Transverse colon (tissue), 4 donors: ENCODE measurements at regions not wholly inside any gene's neighbourhood (a gene's known extent, or its start where the extent isn't known, plus 50 kb on each side); places are given as distances from the start of the nearest gene placed in this dataset.

Experiments used
- DNase-seq: peaks from one replicate; pipeline ENCODE4 v3.0.0-alpha.2; 2019
- H3K27ac ChIP-seq, 4 donors: fragments of 200-600 bp; sonication (generic); 2 replicates each; pipeline ENCODE4 v1.5.1; 2016 to 2018; ENCODE audit warnings: inconsistent platforms in 4 of 4
- H3K27me3 ChIP-seq: fragments of 200-600 bp; sonication (generic); 2 replicates; pipeline ENCODE4 v1.5.1; 2017; ENCODE audit warnings: inconsistent platforms
- H3K36me3 ChIP-seq, 4 donors: fragments of 200-600 bp; sonication (generic); 2 replicates each; pipeline ENCODE4 v1.5.1; 2017 to 2019; ENCODE audit warnings: inconsistent platforms in 4 of 4
- H3K4me1 ChIP-seq, 4 donors: fragments of 200-600 bp; sonication (generic); 2 replicates each; pipeline ENCODE4 v1.5.1; 2017 to 2020; ENCODE audit warnings: inconsistent platforms in 4 of 4
- H3K4me3 ChIP-seq, 4 donors: fragments of 200-600 bp; sonication (generic); 1 replicate in 1 of 4; 2 replicates in 3 of 4; pipeline versions ENCODE4 v1.5.1 to v1.6.1; 2017 to 2019; ENCODE audit warnings: inconsistent platforms in 4 of 4
- H3K9me3 ChIP-seq, 2 donors: fragments of 200-600 bp; sonication (generic); 2 replicates each; pipeline ENCODE4 v1.5.1; 2017 to 2019; ENCODE audit warnings: inconsistent platforms in 2 of 2
- EP300 ChIP-seq: sonication (generic); formaldehyde crosslinking; IDR thresholded peaks from one replicate; pipeline ENCODE4 v1.6.1; 2017; ENCODE audit warnings: antibody characterized with exemption, low read depth
- POLR2A ChIP-seq: fragments of 450-650 bp; IDR thresholded peaks from one replicate; pipeline ENCODE4 v1.6.1; 2016; ENCODE audit warnings: antibody characterized with exemption, mild to moderate bottlenecking, moderate library complexity
- POLR2AphosphoS5 ChIP-seq, 3 donors: sonication (generic); formaldehyde crosslinking; IDR thresholded peaks; one replicate each; pipeline ENCODE4 v1.6.1; 2016; ENCODE audit warnings: antibody characterized with exemption in 3 of 3
- WGBS, 2 donors: methylation state at CpG; one replicate each; pipeline ENCODE4 v1.1.5; 2018; ENCODE audit warnings: low coverage in 1 of 2; 5-methylcytosine and 5-hydroxymethylcytosine counted together
- in situ Hi-C, 4 donors: fragments of 200-750 bp; cut with MboI; loops; one replicate each; pipeline versions ENCODE4 v1.15.0 to v1.15.1; 2017; ENCODE audit warnings: low sequenced_read_pairs in 3 of 4, low pct_ligation_motif_present in 1 of 4, low pct_unique_long_range_greater_than_20kb in 1 of 4
- intact Hi-C: fragments of 100-400 bp; cut with DNase I; formaldehyde crosslinking; loops from one replicate; pipeline ENCODE4 v1.15.1; 2023; ENCODE audit warnings: low total_unique reads
- TF ChIP-seq, protein P1 (sequence below), 5 experiments: fragments of 200-600 bp in 3 of 5; fragments of 450-650 bp in 2 of 5; sonication (generic) in 3 of 5; IDR thresholded peaks; 1 replicate in 2 of 5; 2 replicates in 3 of 5; pipeline ENCODE4 v1.5.1; 2016 to 2017; ENCODE audit warnings: antibody characterized with exemption in 5 of 5, inconsistent platforms in 3 of 5, mild to moderate bottlenecking in 2 of 5, moderate library complexity in 1 of 5

DNA sequence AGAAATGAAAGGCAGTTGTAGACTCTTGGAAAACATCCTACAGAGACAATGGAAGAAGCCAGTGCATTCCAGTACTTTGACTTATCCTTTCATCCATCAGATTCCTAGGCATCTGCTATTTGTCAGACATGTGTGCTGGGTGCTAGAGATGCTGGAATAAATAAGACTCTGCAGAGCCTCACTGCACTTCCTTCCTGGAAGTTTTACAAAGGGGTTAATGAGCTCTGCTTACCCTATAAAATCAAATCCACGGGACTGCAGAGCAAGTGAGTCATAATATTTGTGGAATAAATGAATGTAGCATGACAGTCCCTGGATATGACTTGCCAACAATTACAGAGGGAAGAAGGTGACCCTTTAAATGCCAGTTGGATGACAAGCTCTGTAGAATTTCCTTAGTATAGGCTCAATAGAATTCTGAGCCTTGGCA lies 52.7 kb upstream of the NPAS2 start:
- in situ Hi-C loops, result no loop called here
- no peaks in the 10 kb centered on the region for H3K36me3 ChIP-seq
- H3K9me3 ChIP-seq, result no peaks in the 10 kb centered on the region
- intact Hi-C loops, result no loop called here
- TF ChIP-seq, protein P1, sequence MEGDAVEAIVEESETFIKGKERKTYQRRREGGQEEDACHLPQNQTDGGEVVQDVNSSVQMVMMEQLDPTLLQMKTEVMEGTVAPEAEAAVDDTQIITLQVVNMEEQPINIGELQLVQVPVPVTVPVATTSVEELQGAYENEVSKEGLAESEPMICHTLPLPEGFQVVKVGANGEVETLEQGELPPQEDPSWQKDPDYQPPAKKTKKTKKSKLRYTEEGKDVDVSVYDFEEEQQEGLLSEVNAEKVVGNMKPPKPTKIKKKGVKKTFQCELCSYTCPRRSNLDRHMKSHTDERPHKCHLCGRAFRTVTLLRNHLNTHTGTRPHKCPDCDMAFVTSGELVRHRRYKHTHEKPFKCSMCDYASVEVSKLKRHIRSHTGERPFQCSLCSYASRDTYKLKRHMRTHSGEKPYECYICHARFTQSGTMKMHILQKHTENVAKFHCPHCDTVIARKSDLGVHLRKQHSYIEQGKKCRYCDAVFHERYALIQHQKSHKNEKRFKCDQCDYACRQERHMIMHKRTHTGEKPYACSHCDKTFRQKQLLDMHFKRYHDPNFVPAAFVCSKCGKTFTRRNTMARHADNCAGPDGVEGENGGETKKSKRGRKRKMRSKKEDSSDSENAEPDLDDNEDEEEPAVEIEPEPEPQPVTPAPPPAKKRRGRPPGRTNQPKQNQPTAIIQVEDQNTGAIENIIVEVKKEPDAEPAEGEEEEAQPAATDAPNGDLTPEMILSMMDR (IDR thresholded peaks at IDR 0.05), result no peak
- peak; percentile 27 to 69 (median 38) for TF ChIP-seq POLR2AphosphoS5 (IDR thresholded peaks at IDR 0.05)
- peaks cover 14 to 23% (median 15%) of the 10 kb centered on the region in 4 donors for H3K4me1 ChIP-seq
- no peak for DNase-seq
- peak overlapping the region in 2 of 4 donors; percentile 43 to 52 for H3K27ac ChIP-seq
- no peaks in the 10 kb centered on the region for H3K27me3 ChIP-seq
- no peak overlapping the region for H3K4me3 ChIP-seq
- 0 to 22% methylated on average over 1 of the region's 1 CpG for WGBS, 2 donors

GRCh38 chr2:100767810-100768806 lies 51.8 kb upstream of the NPAS2 start:
- in situ Hi-C loops, result no loop called here
- peak overlapping the region in 3 of 4 donors; percentile 43 to 55 (median 52) for H3K27ac ChIP-seq
- WGBS, 2 donors, result 50 to 63% methylated on average over 4 to 7 of the region's 7 CpGs
- H3K4me3 ChIP-seq, result no peak overlapping the region
- DNase-seq, result no peak
- H3K9me3 ChIP-seq, result no peaks in the 10 kb centered on the region
- intact Hi-C loops, result no loop called here
- TF ChIP-seq, protein P1 (IDR thresholded peaks at IDR 0.05), result no peak
- no peak for TF ChIP-seq POLR2A
- no peak for TF ChIP-seq POLR2AphosphoS5 (IDR thresholded peaks at IDR 0.05)
- TF ChIP-seq EP300, result no peak
- H3K27me3 ChIP-seq, result no peaks in the 10 kb centered on the region
- no peaks in the 10 kb centered on the region for H3K36me3 ChIP-seq
- peaks cover 14 to 23% (median 15%) of the 10 kb centered on the region in 4 donors for H3K4me1 ChIP-seq
